ENCODE measurements at regions not wholly inside any gene's neighbourhood (a gene's known extent, or its start where the extent isn't known, plus 50 kb on each side); places are given as distances from the start of the nearest gene placed in this dataset.

GRCh38 chr2:128737546-128737826 is 418.8 kb upstream of the HS6ST1 start:
- DNase-seq: no peak

- no peak for DNase-seq
Measured at GRCh38 chr2:128738446-128739110, 419.9 kb upstream of the HS6ST1 start.

DNA sequence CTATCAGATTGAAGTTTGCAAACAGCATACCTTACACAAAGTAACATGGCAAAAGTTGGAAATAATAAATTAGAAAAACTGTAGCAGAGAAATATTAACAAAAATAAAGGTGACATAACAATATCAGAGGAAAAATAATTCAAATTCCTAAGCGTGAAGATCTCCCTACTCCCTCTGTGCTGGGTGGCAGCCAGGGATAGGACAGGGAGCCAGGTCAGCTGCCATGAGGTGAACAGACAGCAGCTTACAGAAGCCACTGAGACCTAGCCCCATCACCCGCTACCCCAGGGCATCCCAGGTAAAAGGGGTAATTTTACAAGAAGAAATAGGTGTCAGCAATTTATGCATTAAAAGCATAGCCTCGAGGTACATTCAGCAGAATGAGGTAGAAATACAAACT is 423.8 kb upstream of the HS6ST1 start:
- DNase-seq: no peak

GRCh38 chr2:128745946-128746345 is 427.3 kb upstream of the HS6ST1 start:
- no peak for DNase-seq

DNA sequence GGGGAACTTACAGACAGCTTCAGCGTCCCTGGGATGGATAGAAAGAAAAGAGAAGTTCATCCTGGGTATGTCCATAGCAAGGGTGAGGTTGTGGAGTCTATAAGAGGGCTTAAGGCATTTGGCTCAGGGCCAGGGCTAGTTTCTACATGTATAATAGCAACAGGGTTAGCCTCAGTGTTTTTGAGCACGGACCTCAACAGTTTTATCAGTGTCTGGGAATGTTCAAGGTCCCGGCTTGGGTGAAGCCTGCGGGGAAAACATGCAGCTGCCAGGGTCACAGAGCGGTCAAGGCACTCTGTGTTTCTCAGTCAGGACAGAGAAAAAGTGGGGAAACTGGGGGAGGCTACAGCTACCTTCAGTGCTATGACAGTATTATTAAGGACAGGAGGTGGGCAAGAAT is 427.7 kb upstream of the HS6ST1 start:
- no peak for DNase-seq

GRCh38 chr2:128748336-128748735 is 429.7 kb upstream of the HS6ST1 start:
- DNase-seq: no peak

GRCh38 chr2:128748835-128749605 is 430.4 kb upstream of the HS6ST1 start:
- DNase-seq: no peak

DNA sequence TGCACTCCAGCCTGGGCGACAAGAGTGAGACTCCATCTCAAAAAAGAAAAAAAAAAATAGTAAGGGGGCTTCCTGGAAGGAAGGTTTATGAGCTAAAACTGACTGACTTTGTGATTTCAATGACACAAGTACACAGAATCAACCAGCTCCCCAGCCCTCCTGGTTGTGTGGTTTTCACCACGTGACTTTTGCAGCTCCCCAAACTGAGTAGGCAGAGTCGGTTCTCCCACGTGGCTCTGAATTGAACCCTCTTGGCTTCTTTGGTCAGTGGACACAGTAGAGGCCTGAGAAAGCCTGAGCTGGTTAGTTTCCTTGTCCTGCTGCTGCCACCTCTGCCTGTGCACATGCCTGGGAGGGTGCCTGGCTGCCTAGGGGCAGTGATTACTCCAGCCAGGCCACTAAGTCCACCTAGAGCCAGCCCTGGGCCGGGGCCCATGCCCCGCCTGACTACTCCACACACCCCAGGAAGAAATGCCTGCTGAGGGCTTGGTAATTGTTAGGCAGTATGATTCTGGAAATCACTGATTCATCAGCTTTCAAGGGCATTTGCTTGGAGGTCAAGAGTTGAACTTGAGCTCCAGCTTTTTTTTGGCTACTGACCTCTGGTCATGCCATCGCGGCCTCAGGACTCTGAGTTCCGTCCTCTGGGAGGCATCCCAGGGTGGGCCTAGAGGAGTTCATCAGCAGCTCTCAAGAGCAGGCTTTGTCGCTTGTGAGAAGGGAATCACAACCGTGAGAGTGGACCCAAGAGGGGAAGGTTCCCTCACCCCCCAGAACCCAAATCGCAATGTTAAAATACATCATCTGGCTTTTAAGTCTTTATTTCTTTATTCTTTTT is 431.9 kb upstream of the HS6ST1 start:
- no peak for DNase-seq

DNA sequence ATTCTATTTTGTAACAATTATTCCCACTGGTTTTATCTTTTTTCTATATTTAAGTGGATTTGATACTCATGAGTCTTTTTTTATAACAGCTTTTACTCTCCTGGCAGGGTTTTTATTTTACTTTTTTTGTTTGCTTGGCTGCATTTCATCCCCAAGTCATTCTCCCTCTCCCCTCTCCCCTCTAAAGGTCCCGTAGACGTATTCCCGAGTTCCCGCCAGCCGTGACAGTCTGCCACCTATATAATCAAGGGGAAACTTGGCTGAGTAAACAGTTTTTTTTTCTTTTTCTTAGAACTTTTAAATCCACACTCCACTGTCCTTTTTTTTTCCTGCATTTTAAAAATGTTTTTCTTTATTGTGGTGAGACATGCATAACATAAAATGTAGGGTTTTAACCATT is 433.1 kb upstream of the HS6ST1 start:
- no peak for DNase-seq

DNA sequence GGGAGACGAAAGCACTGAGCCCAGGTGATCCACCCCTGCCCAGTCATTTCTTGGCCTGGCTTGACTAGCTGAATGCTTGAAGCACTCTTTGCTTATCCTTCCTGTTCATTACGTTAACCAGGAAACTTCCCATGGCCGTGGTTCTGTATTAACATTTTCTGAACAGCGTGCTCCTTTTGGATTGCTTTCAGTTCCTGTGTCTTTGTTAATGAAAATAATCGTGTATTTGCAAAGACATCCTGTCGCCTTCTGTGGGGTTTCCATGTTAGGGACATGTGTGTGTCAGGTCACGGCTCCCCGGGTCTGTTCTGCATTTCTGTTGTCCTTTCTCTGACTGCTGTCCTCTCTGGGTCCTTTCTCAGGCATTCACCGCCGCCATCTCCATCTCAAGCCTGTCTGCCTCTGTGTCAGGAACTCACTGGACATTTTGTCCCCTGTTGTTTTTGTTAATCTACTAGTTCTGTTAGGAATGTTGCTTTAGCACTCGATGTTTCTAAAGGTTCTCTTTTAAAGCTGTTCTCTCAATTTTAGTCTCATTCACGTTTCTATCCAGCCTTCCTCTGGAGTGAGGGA is 434.1 kb upstream of the HS6ST1 start:
- no peak for DNase-seq

GRCh38 chr2:128753321-128753720 is 434.7 kb upstream of the HS6ST1 start:
- no peak for DNase-seq

- no peak for DNase-seq
Measured at GRCh38 chr2:128753800-128754199, 435.1 kb upstream of the HS6ST1 start.

DNA sequence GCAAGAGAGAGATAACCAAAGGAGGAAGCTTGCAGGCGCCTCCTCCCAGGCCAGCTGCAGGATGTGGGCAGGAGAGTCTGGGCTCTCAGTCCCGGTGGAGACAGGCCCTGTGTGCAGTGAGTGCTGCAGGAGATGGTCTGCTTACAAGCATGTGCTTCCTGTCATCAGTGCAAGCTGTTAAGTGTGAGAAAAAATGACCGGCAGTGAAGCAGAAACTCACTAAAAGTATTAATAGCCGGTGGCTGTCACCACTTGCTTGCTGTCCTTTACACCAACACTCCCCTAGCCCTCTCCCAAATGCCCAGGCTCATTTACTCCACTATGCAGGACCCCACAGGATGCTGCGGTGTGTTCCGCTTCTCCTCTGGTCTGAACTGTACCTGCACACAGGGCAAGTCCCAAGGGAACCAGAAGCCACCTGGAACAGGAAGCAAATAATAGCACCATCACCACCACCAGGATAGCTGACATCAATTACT is 435.6 kb upstream of the HS6ST1 start:
- no peak for DNase-seq

- DNase-seq: no peak
Measured at GRCh38 chr2:128755695-128756364, 437.2 kb upstream of the HS6ST1 start.

- no peak for DNase-seq
Measured at GRCh38 chr2:128756365-128756717, 437.7 kb upstream of the HS6ST1 start.

- no peak for DNase-seq
Measured at GRCh38 chr2:128765811-128766210, 447.1 kb upstream of the HS6ST1 start.

- no peak for DNase-seq
Measured at GRCh38 chr2:128768041-128768440, 449.4 kb upstream of the HS6ST1 start.

DNA sequence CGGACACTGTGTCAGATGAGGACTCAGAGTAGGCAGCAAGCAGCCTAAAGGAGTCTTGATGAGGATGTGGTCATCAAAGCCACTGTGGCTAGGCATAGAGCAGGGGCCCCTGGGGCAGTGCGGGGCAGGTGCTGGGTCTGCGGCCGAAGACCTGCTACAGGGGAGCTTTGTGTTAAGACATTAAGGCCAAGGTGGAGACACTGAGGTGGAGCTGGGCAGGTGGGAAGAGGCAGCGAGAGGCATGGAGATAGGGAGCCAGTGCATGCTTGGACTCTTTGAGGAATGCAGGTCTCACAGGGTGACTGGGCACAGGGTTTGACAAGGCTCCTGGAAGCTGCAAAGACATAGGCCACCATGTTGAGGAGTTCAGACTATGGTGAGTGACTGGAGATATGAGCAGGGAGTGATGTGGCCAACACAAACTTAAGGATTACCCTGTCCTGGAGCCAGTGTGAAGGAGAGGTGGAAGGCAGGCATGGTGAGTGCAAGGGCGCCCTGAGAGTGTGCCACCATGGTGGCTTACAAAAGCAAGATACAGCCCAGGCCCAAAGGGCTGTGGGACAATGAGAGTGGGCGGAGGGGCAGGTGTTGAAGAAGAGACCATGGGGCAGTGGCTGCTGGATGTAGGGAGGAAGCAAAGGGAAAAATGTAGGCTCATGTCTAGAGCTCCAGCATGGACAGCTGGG is 450.9 kb upstream of the HS6ST1 start:
- no peak for DNase-seq

DNA sequence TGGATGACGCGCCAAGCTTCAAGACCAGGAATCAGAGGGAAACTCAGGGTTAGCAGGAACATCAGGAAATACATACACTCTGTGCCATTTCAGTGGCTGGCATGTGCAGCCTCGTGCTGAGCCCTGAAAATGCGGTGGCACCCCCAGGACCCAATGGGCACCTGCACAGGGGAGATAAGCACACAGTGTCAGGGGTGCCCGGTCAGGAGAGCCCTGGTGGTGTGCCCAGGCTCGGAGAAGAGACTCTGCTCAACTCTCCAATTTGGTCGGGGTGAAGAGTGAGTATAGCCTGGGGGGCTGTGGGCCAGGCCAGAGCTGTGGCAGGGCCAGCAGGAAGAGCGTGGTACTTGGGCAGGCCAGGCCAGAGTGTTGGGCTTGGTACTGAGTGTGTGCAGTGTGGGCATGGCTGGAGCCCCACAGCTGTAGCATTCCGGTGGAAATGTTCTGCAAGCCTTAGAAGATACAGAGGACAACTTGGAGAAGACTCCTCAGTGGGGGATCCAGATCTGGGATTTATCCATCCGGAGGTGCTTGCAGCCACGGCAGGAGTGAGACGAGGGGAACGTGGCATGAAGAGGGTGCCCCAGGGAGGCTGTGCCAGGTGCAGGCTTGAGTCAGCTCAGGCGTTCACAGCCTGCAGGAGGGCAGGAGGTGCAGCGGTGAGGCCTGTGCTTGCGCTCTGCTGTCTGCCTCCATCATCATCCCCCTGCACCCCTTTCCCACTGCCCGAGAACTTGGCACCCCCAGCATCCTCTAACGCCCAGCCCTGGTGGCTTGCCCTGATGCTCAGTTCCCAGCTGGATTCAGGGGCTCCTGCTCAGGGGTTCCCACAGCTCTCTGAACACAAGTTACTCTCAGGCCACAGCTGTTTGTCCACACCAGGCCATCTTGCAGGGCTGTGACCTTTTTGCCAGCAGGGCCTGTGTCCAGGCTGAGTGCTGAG is 451.7 kb upstream of the HS6ST1 start:
- DNase-seq: no peak

GRCh38 chr2:128771401-128771800 is 452.7 kb upstream of the HS6ST1 start:
- DNase-seq: no peak

GRCh38 chr2:128772671-128773070 is 454.0 kb upstream of the HS6ST1 start:
- no peak for DNase-seq
